Upper lobe of left lung (tissue), 4 donors: ENCODE measurements at regions not wholly inside any gene's neighbourhood (a gene's known extent, or its start where the extent isn't known, plus 50 kb on each side); places are given as distances from the start of the nearest gene placed in this dataset.

Experiments
- CTCF ChIP-seq, 6 experiments: fragments of 450-650 bp in 4 of 6; fragments of 200-600 bp in 2 of 6; sonication (generic) in 2 of 6; IDR thresholded peaks; one replicate each; pipeline ENCODE4 v1.5.1; 2016 to 2019; ENCODE audit warnings: antibody characterized with exemption in 6 of 6
- EP300 ChIP-seq, 4 donors: sonication (generic); formaldehyde crosslinking; IDR thresholded peaks; one replicate each; pipeline ENCODE4 v1.5.1; 2017; ENCODE audit warnings: antibody characterized with exemption in 4 of 4, control low read depth in 2 of 4
- POLR2A ChIP-seq, 4 donors: fragments of 450-650 bp; IDR thresholded peaks; one replicate each; pipeline ENCODE4 v1.5.1; 2016 to 2017; ENCODE audit warnings: antibody characterized with exemption in 4 of 4, mild to moderate bottlenecking in 2 of 4

- TF ChIP-seq CTCF (IDR thresholded peaks at IDR 0.05) (no peak), POLR2A (IDR thresholded peaks at IDR 0.05) (no peak), EP300 (IDR thresholded peaks at IDR 0.05) (no peak)
These were observed 69.5 kb upstream of the SPTBN1 start for GRCh38 chr2:54386585-54386984.
